Left hindlimb (tissue), 1 donor: ENCODE measurements at regions not wholly inside any gene's neighbourhood (a gene's known extent, or its start where the extent isn't known, plus 50 kb on each side); places are given as distances from the start of the nearest gene placed in this dataset.

Experiments
- DNase-seq: peaks from one replicate; pipeline ENCODE4 v3.0.0-alpha.2; 2018

DNA sequence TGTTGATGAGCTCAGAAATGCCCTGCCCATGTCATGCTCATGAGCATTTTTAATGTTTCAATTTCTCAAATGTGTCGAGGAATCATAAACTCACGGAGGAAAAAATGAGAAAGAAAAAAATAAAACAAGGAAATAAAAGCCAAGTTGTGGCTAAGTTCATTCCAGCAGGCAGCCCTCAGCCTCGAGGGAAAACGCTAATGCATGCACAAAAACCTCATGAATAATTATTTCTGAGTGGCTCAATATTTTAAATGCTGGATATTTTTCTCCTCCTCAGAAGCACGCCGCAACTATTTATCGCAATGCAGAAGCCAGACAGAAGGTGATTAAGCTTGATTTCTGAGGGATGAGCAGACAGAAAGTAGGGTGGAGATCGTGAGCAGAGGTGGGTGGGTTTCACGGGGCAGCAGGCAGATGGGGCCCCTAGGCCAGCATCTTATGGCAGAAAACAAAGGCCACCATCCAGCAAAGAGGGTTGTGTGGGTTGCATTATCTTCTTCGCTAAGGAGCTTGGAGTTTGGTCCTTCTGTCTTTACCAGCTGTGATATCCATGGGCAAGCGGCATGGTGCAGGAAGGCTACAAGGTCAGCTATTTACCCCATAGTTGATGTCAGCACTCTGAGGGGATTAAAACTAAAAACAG lies 151.5 kb upstream of the LRFN2 start:
- DNase-seq, result no peak

DNA sequence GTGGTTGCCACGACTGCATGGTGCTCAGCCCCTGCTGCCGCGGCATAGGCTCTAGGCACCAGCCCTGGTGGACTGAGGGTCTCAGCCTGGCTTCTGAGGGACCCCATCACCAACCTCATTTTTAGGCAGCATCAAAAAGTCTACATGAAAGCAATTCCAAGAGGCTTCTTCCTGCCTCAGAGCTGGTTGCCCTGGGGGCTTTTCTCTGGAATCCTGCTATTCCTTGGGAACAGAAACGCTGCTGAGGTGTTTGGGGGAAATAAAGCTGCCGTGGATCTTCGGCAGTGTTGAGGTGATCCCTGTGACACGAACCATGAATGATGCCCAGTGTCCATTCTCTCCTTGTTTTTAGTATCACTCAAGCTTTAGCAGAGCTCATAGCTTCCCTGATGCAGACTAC lies 148.4 kb upstream of the LRFN2 start:
- no peak for DNase-seq

DNA sequence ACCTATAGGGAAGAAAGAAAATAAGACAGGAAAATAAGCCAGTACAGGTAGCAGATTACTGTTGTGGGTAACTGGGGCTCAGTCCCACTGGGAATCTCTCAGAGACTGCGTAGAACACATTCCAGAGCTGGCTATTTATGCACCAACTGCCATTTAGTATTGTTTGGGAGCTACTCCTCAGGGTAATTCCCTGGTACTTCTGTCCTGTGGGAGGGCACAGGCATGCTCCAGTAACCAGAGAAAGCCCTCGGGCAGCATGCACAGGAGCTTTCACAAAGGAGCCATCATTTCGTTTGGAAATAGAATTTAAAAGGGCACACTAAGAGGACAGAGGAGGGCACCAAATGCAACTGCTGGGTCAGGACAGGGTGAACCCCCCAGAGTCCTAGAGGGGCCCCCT lies 148.0 kb upstream of the LRFN2 start:
- DNase-seq, result no peak

DNA sequence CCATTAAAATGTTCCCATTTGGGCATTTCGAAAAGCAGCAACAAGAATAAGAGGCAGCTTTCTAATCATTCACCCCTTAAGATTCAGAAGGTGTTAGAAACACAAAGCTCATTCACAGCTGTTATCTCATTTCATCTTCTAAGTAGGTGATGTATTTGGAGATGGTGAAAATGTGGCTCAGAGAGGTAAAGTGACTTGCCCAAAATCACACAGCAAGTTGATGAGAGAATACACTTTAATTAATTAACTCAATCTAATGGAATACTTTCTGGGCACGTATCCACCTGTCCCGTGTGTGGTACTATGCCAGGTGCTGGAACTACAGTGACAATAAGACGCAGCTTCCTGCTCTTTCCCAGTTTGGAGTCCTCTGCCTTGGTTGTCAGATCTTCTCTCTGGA lies 147.4 kb upstream of the LRFN2 start:
- no peak for DNase-seq

DNA sequence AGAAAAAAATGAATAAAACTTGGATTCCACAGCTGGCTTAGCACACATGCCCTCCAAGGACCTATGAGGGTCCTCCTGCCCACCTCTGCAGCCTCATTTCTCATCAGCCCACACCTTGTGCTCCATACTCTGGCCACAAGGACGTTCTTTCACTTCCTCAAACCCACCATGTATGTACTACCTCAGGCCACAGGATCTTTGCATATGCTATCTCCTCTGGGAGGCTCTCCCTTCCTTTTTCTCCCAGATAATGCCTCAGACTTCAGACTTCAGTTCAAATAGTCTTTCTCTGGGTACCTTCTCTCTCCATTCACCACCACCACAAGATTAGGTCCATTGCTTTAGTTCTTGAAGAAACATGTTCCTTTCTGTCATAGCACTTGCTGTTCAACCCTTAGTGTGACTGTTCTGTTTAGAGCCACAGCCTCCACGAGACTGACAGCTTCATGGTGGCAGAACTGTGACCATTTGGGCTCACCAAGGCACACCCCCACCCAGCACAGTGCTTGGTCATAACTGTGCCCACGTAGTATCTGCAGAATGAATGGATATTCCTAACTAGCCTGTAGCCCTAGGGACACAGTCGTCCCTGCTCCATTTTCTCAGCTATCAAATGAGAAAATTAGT lies 146.7 kb upstream of the LRFN2 start:
- no peak for DNase-seq

DNA sequence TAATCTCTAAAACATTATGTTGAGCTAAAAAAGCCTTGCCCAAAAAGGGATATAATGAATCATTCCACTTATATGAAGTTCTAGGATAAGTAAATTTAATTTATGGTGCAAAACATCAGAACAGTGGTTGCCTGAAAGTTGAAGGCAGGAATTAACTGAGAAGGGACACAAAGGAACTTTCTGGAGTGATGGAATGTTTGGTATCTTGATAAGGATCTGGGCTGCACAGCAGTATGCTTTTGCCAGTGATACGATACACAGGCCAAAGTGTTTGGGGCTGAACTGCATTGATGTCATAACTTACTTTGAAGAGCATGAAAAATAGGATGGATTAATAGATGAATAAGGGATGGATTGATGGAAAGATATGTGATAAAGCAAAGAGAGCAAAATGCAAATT lies 146.1 kb upstream of the LRFN2 start:
- DNase-seq, result no peak

DNA sequence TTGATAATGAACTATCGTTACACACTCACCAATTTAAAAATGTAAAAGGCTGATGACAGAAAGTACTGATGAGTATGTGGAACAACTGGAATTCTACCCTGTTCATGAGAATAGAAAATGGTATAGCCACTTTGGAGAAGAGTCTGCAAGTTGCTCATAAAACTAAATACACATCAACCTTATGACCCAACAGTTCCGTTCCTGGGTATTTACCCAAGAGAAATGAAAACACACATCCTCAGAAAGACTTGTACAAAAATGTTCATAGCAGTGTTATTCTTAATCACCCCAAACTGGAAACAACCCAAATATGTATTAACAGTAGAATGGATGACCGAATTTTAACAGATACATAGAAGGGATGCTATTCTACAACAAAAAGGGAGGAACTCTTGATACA lies 145.7 kb upstream of the LRFN2 start:
- DNase-seq, result no peak

DNA sequence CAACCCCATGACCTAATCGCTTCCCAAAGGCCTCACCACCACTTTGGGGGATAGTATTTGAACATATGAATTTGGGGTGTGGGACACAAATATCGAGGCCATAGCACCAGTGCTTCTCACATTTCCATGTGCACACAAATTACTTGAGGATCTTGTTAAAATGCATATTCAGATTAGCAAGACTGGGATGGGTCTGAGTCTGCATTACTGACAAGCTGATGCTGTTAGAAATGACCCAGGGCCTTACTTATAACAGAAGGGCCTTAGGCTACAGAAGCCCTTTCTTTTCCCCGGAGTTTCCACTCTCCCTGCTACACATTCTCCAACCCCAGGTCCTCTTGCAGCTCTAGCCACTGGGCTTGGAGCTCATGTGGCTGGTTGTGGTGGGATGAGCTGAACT lies 141.5 kb upstream of the LRFN2 start:
- no peak for DNase-seq

DNA sequence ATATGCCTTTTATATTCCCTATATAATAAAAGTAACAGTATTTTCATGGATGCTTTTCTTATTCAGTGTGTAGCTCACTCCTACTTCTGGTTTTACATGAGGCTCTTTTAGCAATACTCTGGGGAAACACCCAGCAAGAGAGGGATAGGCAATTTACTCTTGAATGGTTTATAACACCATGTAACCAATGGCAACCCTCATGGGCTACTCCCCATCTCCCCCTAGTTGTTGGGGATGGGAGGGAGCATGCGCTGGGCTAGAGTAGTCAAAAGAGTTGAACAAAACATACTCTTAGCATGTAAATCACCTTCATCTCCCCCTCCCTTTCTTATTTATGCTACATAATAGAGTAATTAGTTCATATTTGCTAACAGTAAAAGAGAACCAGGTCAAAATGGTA lies 140.1 kb upstream of the LRFN2 start:
- no peak for DNase-seq

DNA sequence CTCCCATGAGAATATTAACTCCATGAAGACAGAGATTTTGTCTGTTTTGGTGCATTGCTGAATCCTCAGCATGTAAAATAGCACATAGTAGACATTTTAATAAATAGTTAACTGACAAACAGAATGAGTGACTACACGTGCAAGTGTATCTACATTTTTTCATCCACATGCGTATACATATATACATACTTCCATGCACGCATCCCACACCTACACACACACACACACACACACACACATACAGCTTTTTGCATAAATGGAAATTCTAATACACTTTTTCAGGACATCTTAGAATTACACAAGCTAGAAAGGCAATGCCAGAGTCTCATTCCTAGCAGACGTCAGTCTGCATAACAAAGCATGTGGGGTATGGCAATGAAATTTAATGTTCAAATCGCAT lies 139.7 kb upstream of the LRFN2 start:
- no peak for DNase-seq

DNA sequence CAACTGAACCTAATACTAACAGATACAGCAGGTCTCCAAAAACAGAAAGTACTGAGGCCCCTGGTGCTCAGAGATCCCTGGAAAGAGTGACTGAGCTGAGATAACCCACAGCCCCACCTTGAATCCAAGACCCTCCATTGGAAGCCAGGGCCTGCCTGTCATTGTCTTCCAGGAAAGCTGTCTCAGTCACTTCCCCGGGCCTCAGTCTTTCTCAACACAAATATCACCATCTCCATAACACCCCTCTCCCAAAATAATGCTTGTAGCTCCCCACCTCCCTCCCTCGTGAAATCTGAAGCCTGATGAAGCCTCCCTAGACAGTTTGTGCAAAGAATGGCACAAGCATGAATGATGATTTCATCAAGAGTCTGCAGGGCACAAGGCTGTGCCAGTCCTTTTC lies 138.2 kb upstream of the LRFN2 start:
- no peak for DNase-seq

DNA sequence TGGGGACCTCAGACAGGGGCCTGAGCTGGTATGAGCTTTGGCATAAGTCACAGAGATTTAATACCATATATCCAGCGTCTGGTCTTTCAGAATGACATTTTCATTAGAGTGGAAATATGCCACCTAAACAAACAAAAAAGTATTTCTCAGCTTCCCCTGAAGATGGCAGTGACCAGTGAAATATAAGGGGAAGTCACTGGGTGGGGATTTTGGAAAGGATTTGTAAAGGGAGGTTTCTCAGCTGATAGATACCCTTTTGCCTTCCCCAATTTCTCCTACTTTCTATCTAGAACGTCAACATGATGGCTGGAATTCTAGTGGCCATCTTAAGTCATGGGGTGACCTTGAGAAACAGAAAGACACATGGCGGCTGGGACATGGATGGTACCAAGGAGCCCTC lies 137.7 kb upstream of the LRFN2 start:
- no peak for DNase-seq

DNA sequence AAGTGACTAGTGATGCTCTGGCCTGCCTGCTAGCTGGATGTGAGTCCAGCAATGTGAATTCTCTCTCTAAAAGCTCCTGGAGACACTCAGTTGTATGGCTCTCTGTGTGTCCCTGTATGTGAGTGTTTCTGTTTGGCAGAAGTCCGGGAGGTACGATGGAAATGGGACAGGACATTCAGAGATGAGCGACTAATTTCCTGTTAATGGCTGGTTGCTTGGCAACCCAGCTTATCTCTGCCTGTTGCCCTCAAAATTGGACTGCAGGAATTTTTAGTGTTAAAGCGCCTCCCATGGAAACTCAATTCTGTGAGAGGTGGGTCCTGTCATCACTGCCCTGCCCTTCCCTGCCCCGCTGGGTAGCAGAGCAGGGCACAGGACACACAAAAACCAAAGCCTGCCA lies 136.8 kb upstream of the LRFN2 start:
- DNase-seq, result no peak

DNA sequence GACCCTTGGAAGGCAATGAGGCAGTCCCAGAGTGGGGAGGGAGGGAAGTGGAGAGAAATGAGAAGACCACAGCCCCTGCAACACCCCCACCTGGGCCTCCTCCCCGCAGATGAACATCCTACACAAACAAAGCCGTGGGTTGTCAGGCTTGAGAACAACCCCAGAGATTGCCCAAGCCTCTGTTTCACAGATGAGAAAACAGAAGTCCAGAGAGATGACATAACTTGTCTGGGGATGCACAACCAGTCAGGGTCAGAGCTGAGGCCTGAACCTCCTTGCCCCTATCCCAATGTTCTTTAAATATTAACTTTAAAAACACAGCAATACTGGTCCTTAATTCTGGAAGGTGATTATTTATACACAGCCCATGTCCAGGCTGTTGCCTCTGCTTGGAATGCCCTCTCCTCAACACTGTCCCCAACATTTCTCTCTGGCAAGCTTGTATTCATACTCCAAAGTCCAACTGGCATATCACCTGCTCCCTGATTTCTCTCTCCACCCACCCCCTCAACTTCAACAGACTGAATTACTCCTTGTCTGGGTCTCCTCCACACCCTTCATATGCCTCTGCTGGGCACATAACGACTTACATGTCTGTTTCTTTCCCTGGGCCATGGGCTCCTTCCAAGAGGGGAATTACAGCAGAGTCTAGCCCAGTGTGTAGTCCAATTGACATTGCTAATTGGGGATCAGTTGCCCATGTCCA lies 135.5 kb upstream of the LRFN2 start:
- no peak for DNase-seq

DNA sequence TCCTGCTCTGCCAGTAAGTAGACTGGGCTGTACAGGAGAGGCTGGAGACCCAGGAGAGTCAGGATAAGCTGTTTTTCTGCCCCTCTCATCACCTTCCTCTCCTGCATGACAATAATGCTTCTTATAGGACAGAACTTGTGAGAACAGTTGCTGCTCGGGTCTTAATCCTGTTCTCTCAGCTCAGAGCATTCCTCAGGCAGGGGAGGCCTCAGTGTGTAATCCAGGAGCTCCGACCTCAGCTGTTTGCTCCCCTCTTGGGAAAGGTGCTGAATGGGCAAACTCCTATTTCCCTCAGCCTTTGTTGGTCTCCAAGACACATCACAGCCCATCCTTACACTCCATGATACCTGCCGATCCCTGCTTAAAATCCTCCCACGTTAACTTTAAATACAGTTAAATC lies 134.9 kb upstream of the LRFN2 start:
- no peak for DNase-seq

DNA sequence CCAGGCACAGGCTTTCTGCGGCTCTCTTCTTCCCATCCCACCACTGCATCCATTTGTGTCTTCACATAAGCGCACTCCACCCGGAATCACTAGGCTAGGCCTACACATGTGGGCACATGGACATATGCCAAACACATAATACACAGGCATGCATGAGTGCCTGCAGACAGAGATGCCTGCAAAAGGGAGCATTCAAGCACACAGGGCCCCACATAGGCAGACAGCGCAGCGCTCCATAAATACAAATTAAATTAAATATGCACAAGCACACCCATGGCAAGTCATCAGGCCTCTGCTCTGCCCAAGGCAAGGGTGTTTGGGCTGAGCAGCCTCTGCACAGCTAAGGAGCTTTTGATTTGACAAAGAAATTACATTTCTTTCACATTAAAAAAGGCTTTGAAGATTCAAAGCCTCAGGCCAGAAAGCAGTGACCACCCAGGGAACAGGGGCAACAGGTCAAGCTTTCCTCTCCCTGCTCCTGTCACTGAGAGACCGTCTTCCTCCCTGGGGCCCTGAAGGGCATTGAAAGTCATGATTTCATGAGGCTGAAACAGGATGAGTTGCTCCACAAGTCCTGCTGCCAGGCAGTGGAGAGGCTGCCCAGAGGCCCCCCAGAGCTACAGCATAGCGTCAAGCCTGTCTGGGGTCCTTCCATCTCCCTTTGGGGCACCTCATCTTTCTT lies 134.2 kb upstream of the LRFN2 start:
- no peak for DNase-seq

DNA sequence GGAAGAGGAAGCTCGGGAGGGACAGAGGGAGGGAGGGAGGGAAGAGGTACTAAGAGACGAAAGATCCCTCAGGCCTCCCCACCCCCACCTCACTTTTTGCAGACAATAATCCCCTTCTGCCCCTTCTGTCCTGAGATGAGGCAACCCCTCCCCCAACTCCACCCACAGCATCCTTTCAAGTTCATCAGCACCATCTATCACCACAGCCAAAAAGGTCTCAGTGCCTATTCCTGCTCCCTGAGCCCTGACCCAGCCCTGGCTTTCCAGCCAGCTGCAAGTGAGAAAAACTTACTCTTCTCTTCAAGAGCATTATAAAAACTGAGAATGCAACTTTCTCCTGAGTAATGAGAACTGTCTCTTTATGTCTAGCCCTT lies 133.2 kb upstream of the LRFN2 start:
- no peak for DNase-seq

DNA sequence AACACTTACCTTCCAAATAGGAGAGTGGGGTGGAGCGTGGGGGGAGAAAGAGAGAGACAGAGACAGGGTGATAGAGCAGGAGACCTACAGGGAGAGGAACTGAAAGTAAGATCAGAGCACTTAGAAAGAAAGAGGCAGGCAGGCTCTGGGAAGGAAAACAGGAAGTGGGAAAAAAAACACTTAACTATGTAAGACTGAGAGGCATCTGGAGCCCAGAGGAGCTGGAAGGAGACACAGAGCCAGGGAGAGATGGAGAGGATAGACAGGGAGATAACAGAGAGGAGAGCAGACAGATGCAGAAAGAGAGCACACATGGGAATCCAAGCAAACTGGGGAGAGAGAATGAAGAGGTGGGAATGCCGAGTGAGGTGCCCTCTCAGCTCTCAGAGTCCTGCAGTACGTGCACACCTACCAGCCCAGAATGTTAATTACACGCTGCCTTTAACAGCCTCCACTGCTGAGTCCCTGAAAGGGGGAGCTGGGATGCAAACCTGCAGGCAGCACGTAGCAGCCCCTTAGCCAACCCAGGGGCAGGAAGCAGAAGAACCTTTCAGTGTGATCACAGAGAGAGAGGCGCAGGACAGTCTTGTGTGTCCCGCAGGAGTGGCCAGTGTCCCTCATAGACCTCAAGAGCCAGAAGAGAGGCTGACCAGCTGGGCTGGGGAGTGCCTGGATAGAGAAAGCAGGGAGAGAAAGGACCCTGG lies 132.7 kb upstream of the LRFN2 start:
- no peak for DNase-seq

DNA sequence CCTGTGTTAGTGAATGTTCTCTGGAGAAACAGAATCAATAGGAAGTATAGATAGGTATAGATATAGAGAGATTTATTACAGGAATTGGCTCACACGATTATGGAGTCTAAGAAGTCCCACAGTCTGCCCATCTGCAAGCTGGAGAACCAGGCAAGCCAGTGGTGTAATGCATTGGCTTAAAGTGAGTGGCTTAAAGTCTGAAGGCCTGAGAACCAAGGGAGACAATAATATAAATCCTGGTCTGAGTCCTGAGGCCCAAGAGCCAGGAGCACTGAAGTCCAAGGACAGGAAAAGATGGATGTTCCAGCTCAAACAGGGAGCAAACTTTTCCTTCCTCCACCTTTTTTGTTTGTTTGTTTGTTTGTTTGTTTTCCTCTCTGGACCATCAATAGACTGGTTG lies 131.2 kb upstream of the LRFN2 start:
- no peak for DNase-seq

DNA sequence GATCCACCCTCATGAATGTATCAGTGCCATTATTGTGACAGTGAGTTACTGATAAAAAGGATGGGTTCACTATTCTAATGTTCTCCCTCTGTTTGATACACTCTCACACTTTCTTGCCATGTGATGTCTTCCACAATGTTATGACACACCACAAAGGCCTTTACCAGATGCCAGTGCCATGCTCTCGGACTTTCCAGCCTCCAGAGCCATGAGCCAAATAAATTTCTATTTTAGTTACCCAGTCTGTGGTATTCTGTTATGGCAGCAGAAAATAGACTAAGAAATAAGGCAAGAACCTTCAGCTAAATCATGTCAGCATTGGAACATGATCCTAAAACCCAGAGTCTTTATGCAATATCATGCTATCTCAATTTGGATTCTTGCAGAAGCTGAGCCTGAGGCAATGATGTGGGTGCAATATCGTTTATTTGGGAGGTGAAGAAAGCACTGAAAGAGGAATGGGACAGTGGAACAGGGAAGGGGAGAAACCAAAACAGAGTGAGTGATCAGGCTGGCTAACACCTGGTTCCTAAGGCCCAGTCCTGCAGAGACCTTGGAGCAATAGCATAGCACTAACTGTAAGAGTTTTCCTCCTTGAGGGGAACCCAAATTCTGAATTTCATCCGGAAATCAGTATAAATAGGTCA lies 130.4 kb upstream of the LRFN2 start:
- DNase-seq, result no peak

DNA sequence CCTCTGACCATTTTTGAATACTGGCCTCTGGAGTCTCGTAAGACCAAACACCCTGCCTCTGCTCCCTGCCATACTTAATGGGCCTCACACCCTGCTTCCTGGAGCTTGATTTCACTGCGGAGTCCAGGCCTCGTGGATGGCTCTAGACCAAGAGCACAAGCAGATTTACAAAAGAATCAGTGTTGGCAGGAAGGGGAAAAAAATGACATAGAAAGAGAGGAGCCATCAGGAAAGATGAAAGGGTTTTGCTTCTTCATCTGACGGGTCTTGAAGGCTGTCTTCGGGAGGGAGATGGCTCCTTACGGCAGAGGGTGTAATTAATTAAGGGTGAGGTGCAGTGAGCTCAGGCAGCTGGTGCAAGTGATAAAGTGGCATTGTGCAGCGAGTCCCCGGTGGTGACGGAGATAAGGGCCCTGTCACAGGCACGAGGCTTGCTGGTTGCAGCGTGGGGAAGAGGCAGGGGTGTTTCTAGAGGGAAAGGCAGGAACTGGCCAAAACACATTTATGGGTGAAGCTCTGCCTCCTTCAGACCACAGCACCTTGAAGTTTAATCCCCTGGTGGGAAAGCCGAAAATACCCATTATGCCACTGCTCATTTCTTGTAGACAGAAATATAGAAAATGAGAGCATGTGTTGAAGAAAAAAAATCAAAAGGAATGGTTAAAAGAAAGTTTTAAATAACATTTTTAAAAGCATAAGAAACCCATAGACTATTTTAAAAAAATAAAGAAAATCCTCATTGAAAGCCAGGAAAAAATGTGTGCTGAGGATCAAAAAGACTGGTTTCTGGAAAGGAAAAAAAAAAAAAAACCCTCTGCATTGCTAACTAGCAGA lies 128.6 kb upstream of the LRFN2 start:
- no peak for DNase-seq
